ENCODE measurements at regions not wholly inside any gene's neighbourhood (a gene's known extent, or its start where the extent isn't known, plus 50 kb on each side); places are given as distances from the start of the nearest gene placed in this dataset.

DNA sequence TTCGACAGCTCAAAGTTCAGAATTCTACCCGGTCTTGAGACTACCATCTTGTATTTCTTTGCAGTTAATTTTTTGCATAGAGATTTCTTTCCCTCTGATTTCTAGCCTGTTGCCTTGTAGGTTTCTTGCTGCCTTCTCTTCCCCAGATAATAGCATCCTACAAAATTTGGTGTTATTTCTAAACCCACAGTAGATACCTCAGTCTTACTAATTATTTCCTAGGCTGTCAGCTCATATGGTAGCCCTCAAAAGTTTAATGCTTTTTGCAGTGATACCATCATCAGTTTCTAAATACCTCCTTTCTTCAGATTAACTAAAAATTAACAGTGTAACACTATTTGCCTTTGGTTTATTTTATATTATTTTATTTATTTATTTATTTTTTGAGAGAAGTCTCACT lies 61.9 kb upstream of the TMPO start:
- DNase-seq = no peak

DNA sequence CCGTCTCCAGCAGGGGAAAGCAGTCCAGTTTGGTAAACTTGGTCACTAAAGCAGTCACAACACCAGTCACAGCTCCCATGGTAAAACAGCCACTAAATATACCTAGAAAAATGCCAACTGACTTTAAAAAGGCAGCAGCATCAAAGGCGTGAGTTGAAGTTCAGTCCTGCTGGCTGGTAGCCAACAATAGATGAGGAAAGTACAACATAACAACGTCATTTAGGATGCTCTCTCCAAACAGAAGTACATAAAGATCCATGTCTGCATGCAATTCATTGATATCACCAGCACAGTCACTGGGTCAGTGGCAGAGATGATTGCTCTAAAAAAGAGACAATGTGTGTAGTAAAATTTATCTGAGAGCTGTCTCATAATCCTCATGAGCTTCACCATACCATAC lies 59.3 kb upstream of the TMPO start:
- peak; percentile 55 for DNase-seq

DNA sequence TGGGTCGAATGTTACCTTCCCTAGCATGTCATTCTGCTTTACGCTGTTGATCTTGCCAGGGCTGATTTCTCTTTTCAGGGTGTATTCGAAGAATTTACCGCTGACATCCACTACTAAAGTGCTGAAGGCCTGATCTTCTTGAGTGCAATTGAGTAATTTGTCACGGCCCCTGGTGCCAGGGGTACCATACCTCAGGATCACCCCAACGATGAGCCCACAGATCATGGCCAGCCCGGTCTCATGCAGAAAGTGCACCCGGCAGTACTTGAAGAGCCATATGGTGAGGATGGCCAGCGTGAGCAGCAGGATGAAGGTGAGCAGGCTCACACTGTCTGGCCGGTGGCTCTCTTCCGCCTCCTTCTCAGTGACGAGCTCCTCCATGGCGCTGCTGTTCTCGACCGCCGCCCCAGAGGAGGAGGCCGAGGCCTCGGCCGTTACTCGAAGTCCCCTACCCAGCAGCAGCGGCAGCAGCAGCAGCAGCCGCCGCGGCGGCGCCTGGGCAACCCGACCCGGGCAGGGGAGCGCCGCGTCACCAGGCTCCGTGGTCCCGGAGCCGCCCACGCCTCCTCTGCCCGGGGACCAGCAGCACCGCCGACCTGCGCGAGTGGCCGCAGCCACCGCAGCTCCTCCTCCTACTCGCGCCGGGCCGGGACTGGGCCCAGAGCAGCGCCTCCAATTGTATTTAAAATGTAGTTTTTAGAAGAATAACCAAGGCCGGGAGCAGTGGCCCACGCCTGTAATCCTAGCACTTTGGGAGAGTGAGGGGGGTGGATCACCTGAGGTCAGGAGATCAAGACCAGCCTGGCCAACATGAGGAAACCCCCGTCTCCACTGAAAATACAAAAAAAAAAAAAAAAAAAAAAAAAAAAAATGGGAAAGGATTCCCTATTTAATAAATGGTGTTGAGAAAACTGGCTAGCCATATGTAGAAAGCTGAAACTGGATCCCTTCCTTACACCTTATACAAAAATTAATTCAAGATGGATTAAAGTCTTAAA lies 58.5 kb upstream of the TMPO start:
- DNase-seq = no peak

DNA sequence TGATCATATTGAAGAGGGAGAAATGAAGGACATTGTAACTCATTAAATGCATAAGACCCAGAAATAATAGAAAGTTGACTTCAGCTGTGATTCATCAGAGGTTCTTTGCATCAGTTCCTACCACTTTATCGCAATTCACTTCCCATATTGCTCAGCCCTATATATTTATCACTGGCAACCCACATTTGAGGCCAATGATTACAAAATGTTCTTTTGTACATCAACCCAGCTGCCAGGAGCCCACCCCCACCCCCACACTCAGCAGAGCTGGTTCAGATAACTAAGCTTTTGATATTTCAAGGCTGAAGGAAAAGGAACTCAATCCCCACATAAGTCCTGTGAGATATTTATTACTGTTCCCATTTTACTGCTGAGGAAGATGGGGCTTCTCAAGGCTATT lies 51.2 kb upstream of the TMPO start:
- no peak for DNase-seq

DNA sequence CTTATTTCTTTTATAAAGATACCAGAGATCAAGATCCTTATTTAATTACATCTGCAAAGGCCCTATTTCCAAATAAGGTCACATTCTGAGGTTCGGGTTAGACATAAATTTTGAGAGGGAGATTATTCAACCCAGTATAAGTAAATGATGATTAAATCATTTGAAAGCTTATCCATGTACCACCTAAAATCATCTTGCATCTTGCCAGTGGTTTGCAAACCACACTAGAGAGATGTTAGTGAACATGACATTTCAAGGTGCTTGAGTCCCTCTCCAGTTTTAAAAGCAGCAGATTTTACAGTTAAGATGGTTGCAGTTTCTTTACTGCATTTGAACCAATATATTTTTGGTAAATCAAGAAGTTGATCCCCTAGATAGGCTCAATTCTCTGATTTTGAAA lies 49.9 kb upstream of the TMPO start:
- DNase-seq = no peak
